A673 (cell line): ENCODE measurements at regions not wholly inside any gene's neighbourhood (a gene's known extent, or its start where the extent isn't known, plus 50 kb on each side); places are given as distances from the start of the nearest gene placed in this dataset.
"Not testable (repeated sequence)": the region's sequence is repeated elsewhere in the genome, so short reads cannot be mapped to it uniquely, and the experiment has no call there.

Experiments
- CTCF ChIP-seq: fragments of 300-800, 200-600 bp; sonication (generic); conservative IDR thresholded peaks from 2 replicates; pipeline ENCODE4 v1.5.1; 2017; ENCODE audit warnings: low read depth, mild to moderate bottlenecking, antibody characterized with exemption, low read length, moderate library complexity, mixed read lengths
- EZH2 ChIP-seq: fragments of 200-600 bp; sonication (generic); IDR thresholded peaks from 2 replicates; pipeline ENCODE4 v1.6.1; 2017; ENCODE audit warnings: borderline replicate concordance, low read depth, mild to moderate bottlenecking, mixed read lengths, antibody characterized with exemption, low read length; ENCODE audit not compliant: poor library complexity, severe bottlenecking

GRCh38 chr15:38025656-38026055, 91.2 kb downstream of the TMCO5A start:
- TF ChIP-seq CTCF, EZH2: not testable (repeated sequence)
